Astrocyte of the spinal cord (primary cell): ENCODE measurements at regions not wholly inside any gene's neighbourhood (a gene's known extent, or its start where the extent isn't known, plus 50 kb on each side); places are given as distances from the start of the nearest gene placed in this dataset.

Experiments used
- DNase-seq: peaks from one replicate; pipeline ENCODE4 v3.0.0; 2011; ENCODE audit warnings: low read depth, low spot score
- H3K4me3 ChIP-seq: 2 replicates; pipeline ENCODE4 v1.5.1; 2011; ENCODE audit warnings: low read depth, mild to moderate bottlenecking, low read length, moderate library complexity
- CTCF ChIP-seq: IDR thresholded peaks from 2 replicates; pipeline ENCODE4 v1.5.1; 2012; ENCODE audit warnings: low read depth, mild to moderate bottlenecking, low read length, inconsistent platforms
- in situ Hi-C: cut with HindIII; loops from 2 replicates; pipeline ENCODE4 v1.10.0; 2017; ENCODE audit warnings: low sequenced_read_pairs

DNA sequence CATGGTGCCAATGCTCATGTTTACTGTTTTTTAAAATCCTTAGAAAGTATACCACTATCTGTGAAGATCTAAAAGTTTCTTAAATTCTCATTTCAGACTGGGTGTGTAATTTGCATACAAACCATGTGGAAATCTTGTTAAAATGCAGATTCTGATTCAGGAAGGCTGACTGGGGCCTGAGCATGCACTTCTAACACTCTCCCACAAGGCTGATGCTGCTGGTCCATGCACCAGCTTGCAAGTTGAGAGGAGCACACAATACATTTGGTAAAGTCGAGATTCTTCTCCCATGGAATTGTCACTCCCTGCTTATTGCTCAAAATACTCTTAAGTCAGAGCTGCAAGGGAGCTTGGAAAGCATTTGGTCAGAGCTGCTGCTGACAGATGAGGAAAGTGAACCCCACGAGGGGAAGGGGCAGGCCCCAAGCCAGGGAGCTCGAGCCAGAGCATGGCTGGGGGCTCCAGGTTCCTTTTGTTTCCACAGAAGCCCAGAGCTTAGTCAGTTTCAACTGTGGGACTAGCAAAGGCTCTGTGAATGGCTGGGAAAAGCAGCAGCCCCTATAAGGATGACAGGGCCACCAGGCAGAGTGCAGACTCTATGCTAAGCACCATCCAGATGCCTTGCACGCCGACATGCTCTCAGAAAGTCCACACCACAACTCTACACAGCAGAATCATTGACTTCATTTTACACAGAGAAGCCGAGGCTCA, 93.5 kb upstream of the HAND1 start:
- no peak for TF ChIP-seq CTCF
- in situ Hi-C loops, result no loop called here
- H3K4me3 ChIP-seq, result no peak overlapping the region
- DNase-seq, result no peak

- no peak for TF ChIP-seq CTCF
- in situ Hi-C loops, result no loop called here
- no peak overlapping the region for H3K4me3 ChIP-seq
- no peak for DNase-seq
Measured at GRCh38 chr5:154570572-154571324, 92.7 kb upstream of the HAND1 start.

GRCh38 chr5:154568589-154568988, 90.6 kb upstream of the HAND1 start:
- TF ChIP-seq CTCF, result no peak
- in situ Hi-C loops, result no loop called here
- no peak for DNase-seq
- no peak overlapping the region for H3K4me3 ChIP-seq

DNA sequence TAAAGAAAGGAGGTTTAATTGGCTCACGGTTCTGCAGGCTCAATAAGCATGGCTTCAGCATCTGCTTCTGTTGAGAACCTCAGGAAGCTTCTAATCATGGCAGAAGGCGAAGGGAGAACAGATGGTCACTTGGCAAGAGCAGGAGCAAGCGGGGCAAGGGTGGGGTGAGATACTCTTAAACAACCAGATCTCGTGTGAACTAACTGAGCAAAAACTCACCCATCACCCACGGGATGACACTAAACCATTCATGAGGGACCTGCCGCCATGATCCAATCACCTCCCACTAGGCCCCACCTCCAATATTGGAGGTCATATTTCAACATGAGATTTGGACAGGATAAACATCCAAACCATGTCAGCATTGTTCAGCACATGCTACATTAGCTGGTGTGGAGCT, 89.1 kb upstream of the HAND1 start:
- DNase-seq, result no peak
- H3K4me3 ChIP-seq, result no peak overlapping the region
- in situ Hi-C loops, result no loop called here
- no peak for TF ChIP-seq CTCF

GRCh38 chr5:154566146-154566680, 88.2 kb upstream of the HAND1 start:
- no peak for DNase-seq
- in situ Hi-C loops, result no loop called here
- H3K4me3 ChIP-seq, result no peak overlapping the region
- no peak for TF ChIP-seq CTCF

- TF ChIP-seq CTCF, result no peak
- no peak for DNase-seq
- H3K4me3 ChIP-seq, result no peak overlapping the region
- in situ Hi-C loops, result no loop called here
Measured at GRCh38 chr5:154565123-154565522, 87.1 kb upstream of the HAND1 start.
